SK-N-SH (cell line): ENCODE measurements at regions not wholly inside any gene's neighbourhood (a gene's known extent, or its start where the extent isn't known, plus 50 kb on each side); places are given as distances from the start of the nearest gene placed in this dataset.

Experiments
- CTCF ChIA-PET: fragments of 300-600, 350-600 bp; formaldehyde crosslinking; extraction: SDS; loops from one replicate; lab custom pipeline; 2021; lab: Yijun Ruan, JAX
- POLR2A ChIA-PET: fragments of 350-600 bp; sonication (Branson Sonifier 250); formaldehyde crosslinking; extraction: SDS; loops from one replicate; lab custom pipeline; 2020; ENCODE audit warnings: antibody characterized with exemption, inconsistent platforms; lab: Yijun Ruan, JAX
- DNase-seq: peaks from one replicate; pipeline ENCODE4 v3.0.0; 2012
- H2AFZ ChIP-seq: fragments of 200-600 bp; sonication (generic); 2 replicates; pipeline ENCODE4 v1.8.1; 2016; ENCODE audit warnings: antibody characterized with exemption, mild to moderate bottlenecking, low read depth
- H3F3A ChIP-seq: fragments of 200-600 bp; sonication (generic); replicated peaks from 2 replicates; pipeline ENCODE3; 2016; ENCODE audit warnings: antibody characterized with exemption, mild to moderate bottlenecking; ENCODE audit not compliant: insufficient read depth
- H3K27ac ChIP-seq, 2 experiments: fragments of 200-500 bp in 1 of 2; fragments of 200-600 bp in 1 of 2; sonication (Bioruptor generic) in 1 of 2; sonication (generic), shearing (Covaris generic) in 1 of 2; 2 replicates each; pipeline versions ENCODE4 v1.5.1 to v1.6.1; 2014 to 2016; ENCODE audit warnings: low read depth in 2 of 2, inconsistent platforms in 1 of 2, low read length in 1 of 2, mild to moderate bottlenecking in 1 of 2, mixed read lengths in 1 of 2
- H3K27me3 ChIP-seq: fragments of 200-600 bp; sonication (generic), shearing (Covaris generic); 2 replicates; pipeline ENCODE4 v1.6.1; 2016; ENCODE audit warnings: mixed run types; ENCODE audit not compliant: insufficient read depth
- H3K36me3 ChIP-seq, 2 experiments: fragments of 200-500 bp in 1 of 2; fragments of 200-600 bp in 1 of 2; sonication (Bioruptor generic) in 1 of 2; sonication (generic) in 1 of 2; replicated peaks in 1 of 2; 2 replicates each; pipeline versions ENCODE3 to v1.5.1; 2014 to 2016; ENCODE audit warnings: low read length in 1 of 2, mild to moderate bottlenecking in 1 of 2; ENCODE audit not compliant: insufficient read depth in 2 of 2, control insufficient read depth in 1 of 2
- H3K4me1 ChIP-seq, 2 experiments: fragments of 200-500 bp in 1 of 2; fragments of 200-600 bp in 1 of 2; sonication (Bioruptor generic) in 1 of 2; sonication (generic), shearing (Covaris generic) in 1 of 2; 2 replicates each; pipeline versions ENCODE4 v1.5.1 to v1.6.1; 2014 to 2016; ENCODE audit warnings: low read depth in 1 of 2, low read length in 1 of 2, mixed run types in 1 of 2; ENCODE audit not compliant: insufficient read depth in 2 of 2, control insufficient read depth in 1 of 2
- H3K4me2 ChIP-seq: fragments of 200-600 bp; sonication (generic), shearing (Covaris generic); 2 replicates; pipeline ENCODE4 v1.6.1; 2017; ENCODE audit warnings: mixed run types
- H3K4me3 ChIP-seq, 2 experiments: fragments of 200-500 bp in 1 of 2; fragments of 200-600 bp in 1 of 2; sonication (Bioruptor generic) in 1 of 2; sonication (generic), shearing (Covaris generic) in 1 of 2; 2 replicates each; pipeline versions ENCODE4 v1.5.1 to v1.8.1; 2014 to 2016; ENCODE audit warnings: low read depth in 2 of 2, inconsistent platforms in 1 of 2, low read length in 1 of 2, mild to moderate bottlenecking in 1 of 2, mixed read lengths in 1 of 2, moderate library complexity in 1 of 2
- H3K79me2 ChIP-seq: fragments of 200-600 bp; sonication (generic); 2 replicates; pipeline ENCODE4 v1.8.1; 2017; ENCODE audit warnings: mild to moderate bottlenecking; ENCODE audit not compliant: insufficient read depth
- H3K9ac ChIP-seq: fragments of 200-600 bp; sonication (generic); 2 replicates; pipeline ENCODE4 v1.6.1; 2017; ENCODE audit warnings: mixed run types
- H3K9me2 ChIP-seq: fragments of 200-600 bp; sonication (generic); 2 replicates; pipeline ENCODE4 v1.6.1; 2017; ENCODE audit warnings: mixed run types
- H3K9me3 ChIP-seq: fragments of 200-600 bp; sonication (generic); 2 replicates; pipeline ENCODE4 v1.6.1; 2017; ENCODE audit warnings: mixed run types, mild to moderate bottlenecking, moderate library complexity
- H4K20me1 ChIP-seq: fragments of 200-600 bp; sonication (generic); 2 replicates; pipeline ENCODE4 v1.6.1; 2017; ENCODE audit warnings: mild to moderate bottlenecking, mixed run types; ENCODE audit not compliant: insufficient read depth
- CHD2 ChIP-seq: fragments of 150-350 bp; IDR thresholded peaks from 2 replicates; pipeline ENCODE4 v1.6.1; 2018; ENCODE audit warnings: low read length; ENCODE audit not compliant: partially characterized antibody
- CTCF ChIP-seq: fragments of 200-600 bp; sonication (generic); IDR thresholded peaks from 2 replicates; pipeline ENCODE4 v1.6.1; 2017; ENCODE audit warnings: antibody characterized with exemption, mild to moderate bottlenecking, moderate library complexity
- EZH2phosphoT487 ChIP-seq: fragments of 200-600 bp; sonication (generic); IDR thresholded peaks from 2 replicates; pipeline ENCODE4 v1.6.1; 2017; ENCODE audit warnings: low read depth, mixed run types, mild to moderate bottlenecking, antibody characterized with exemption, moderate library complexity, borderline replicate concordance
- FOXJ3 ChIP-seq: sonication (generic); formaldehyde crosslinking; IDR thresholded peaks from 2 replicates; pipeline ENCODE4 v1.5.1; 2020; ENCODE audit warnings: mild to moderate bottlenecking, missing genetic modification reagents
- GABPA ChIP-seq: IDR thresholded peaks from 2 replicates; pipeline ENCODE4 v1.4.0; 2012; ENCODE audit warnings: low read depth, mild to moderate bottlenecking
- IRF3 ChIP-seq: fragments of 150-350 bp; IDR thresholded peaks from 2 replicates; pipeline ENCODE4 v1.6.1; 2016; ENCODE audit warnings: mild to moderate bottlenecking, low read depth, low read length
- MEF2A ChIP-seq: IDR thresholded peaks from 2 replicates; pipeline ENCODE4 v1.4.0; 2012; ENCODE audit warnings: low read depth, borderline replicate concordance
- PBX3 ChIP-seq: IDR thresholded peaks from 2 replicates; pipeline ENCODE4; 2012
- POLR2AphosphoS5 ChIP-seq: IDR thresholded peaks from 2 replicates; pipeline ENCODE4 v1.6.1; 2012; ENCODE audit warnings: low read depth, low read length
- RCOR1 ChIP-seq: fragments of 150-350 bp; IDR thresholded peaks from 2 replicates; pipeline ENCODE4 v1.6.1; 2017; ENCODE audit warnings: antibody characterized with exemption, low read length
- REST ChIP-seq: IDR thresholded peaks from 2 replicates; pipeline ENCODE4 v1.6.1; 2012; ENCODE audit warnings: mild to moderate bottlenecking, low read depth, low read length, moderate library complexity
- RXRA ChIP-seq: IDR thresholded peaks from 2 replicates; pipeline ENCODE4 v1.4.0; 2012; ENCODE audit warnings: low read depth, mild to moderate bottlenecking, borderline replicate concordance
- SIN3A ChIP-seq: IDR thresholded peaks from 2 replicates; pipeline ENCODE4 v1.6.1; 2012; ENCODE audit warnings: low read depth, mild to moderate bottlenecking, low read length, moderate library complexity, borderline replicate concordance
- USF2 ChIP-seq: fragments of 150-350 bp; IDR thresholded peaks from 2 replicates; pipeline ENCODE4 v1.6.1; 2017; ENCODE audit warnings: antibody characterized with exemption, low read length, low read depth, borderline replicate concordance
- YY1 ChIP-seq: IDR thresholded peaks from 2 replicates; pipeline ENCODE4 v1.4.0; 2012; ENCODE audit warnings: low read depth, mild to moderate bottlenecking
- WGBS: methylation state at CpG from one replicate; pipeline ENCODE4 v1.1.6; 2017; ENCODE audit warnings: low lambda C conversion rate; 5-methylcytosine and 5-hydroxymethylcytosine counted together
- TF ChIP-seq, protein P1 (sequence below): IDR thresholded peaks from 2 replicates; pipeline ENCODE4 v1.4.0; 2012; ENCODE audit warnings: low read depth

DNA sequence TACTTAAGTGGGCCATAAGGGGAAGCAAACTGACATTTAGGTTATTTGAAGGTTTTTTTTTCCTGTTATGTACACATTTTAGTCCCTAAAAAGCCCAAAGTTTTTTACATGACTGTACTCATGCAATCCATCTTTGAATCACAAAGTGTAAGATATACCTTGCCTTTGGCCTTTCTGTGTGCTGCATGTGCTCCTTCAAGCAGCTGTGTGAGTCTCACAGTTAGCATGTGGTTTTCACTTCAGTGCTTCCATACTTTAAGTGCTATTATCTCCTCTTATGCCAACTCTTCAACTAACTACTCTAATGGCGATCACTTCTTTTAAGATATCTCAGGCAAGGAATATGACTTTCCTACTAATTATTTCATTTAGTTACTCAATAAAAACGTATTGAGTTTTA lies 597.1 kb upstream of the ACVR2A start:
- Histone ChIP-seq H3K27ac (no peak overlapping the region), H3K36me3 (no peaks in the 10 kb centered on the region), H3K79me2 (no peaks in the 10 kb centered on the region), H3K27me3 (no peaks in the 10 kb centered on the region), H3K4me1 (no peaks in the 10 kb centered on the region), H3F3A (no peaks in the 10 kb centered on the region), H3K4me3 (no peak overlapping the region), H4K20me1 (no peaks in the 10 kb centered on the region), H3K9me3 (no peaks in the 10 kb centered on the region)
- POLR2A ChIA-PET, result no interaction called here
- TF ChIP-seq CHD2 (no peak), EZH2phosphoT487 (no peak), USF2 (no peak), GABPA (no peak), RXRA (no peak), FOXJ3 (no peak), CTCF (no peak), MEF2A (no peak), IRF3 (no peak), PBX3 (no peak), YY1 (no peak), REST (no peak), SIN3A (no peak), POLR2AphosphoS5 (no peak), RCOR1 (no peak)
- TF ChIP-seq, protein P1, sequence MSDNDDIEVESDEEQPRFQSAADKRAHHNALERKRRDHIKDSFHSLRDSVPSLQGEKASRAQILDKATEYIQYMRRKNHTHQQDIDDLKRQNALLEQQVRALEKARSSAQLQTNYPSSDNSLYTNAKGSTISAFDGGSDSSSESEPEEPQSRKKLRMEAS, result no peak
- TF ChIP-seq, all 33 proteins: peak for 0
- no peak overlapping the region for H2AFZ ChIP-seq
- no peaks in the 10 kb centered on the region for H3K9me2 ChIP-seq
- WGBS, result 1% methylated on average over 2 of the region's 2 CpGs
- no peak overlapping the region for H3K4me2 ChIP-seq
- CTCF ChIA-PET, result no interaction called here
- no peak overlapping the region for H3K9ac ChIP-seq
- DNase-seq, result no peak
